Hypothalamus (tissue), 51 donors: ENCODE measurements at regions not wholly inside any gene's neighbourhood (a gene's known extent, or its start where the extent isn't known, plus 50 kb on each side); places are given as distances from the start of the nearest gene placed in this dataset.

ENCODE experiments used
- DNase-seq, 51 donors: peaks; one replicate each; lab custom pipeline; 2025; lab: John Stamatoyannopoulos, UW

DNA sequence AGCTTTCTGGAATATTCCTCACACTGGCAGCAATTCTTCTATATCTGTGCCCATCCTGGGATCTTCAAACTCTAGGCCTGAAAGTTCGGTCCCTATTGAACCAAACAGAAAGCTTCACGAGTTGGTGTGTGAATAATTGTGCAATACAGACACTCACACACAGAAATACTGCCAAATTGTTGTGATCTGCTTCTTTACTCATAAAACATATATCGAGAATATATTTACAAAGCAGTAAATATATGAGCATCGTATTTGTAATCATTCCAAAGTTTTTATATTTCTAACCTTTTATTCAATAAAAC is 56.6 kb upstream of the BEX4 start:
- peak in 1 of 51 donors; percentile 10 for DNase-seq

DNA sequence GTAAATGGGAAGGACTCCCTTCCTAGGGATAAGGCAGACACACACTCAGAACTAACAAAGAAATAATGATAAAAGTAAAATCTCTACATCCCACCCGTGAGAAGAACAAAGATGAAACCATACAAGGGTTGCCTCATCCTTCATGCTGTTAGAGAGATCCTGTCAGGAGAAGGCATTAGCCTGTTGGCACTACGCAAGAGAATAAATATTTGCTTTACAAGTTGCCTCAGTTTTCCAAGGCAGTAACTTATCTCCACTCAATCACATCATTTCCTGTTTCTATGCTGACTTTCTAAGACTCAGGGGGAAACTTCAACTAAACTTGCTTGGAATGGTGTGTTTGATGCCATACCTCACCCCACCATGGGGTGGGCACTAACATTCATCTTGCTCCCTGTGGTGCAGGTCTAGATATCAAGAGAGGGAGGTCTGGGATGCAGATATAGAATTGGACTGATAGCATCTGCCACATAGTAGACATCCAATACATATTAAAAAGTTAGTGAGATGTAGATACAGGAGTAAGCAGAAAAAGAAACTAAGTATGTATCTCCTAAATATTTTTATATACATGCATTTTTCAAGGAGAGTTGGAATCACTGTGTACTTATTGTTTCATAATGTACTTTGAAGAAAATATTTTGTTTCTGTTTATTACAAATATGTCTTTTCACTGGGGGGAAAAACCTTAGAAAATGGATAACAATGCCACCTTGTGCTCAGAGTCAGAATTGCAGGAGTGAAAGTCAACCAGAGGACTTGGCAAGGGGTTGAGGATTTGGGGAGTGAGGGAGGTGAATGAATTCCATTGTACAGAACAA is 57.2 kb upstream of the BEX4 start:
- peak in 19 of 51 donors; percentile 0 to 58 (median 1) for DNase-seq

DNA sequence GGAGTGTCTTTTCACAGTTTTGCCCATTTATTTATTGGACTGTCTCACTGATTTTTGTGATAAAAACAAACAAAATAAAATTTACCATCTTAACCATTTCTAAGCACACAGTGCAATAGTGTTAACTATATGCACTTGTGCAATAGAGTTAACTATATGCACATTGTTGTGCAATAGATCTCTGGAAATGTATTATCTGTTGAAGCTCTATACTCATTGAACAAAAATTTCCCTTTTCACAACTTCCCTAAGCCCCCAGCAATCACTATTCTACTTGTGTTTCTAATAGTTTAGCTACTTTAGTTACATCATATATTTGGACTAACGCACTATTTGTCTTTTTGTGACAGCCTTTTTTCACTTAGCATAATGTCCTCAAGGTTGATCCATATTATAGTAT is 59.7 kb upstream of the BEX4 start:
- no peak for DNase-seq

DNA sequence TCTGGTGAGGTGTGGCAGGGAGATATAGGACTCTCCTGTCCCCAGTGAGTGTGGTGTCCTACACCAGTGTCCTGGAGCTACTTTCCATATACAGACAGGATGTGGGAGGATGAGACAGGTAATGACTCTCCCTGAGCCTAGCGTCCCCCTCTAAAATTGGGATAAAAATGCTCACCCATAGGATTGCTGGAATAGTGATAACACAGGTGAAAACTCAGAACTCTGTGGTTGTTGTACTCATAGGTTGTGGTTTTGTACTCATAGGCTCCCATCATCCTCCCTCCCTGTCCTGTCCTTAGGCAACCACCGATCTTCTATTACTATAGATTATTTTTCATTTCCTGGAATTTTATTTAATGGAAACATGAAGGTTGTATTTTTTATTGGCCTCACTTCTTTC is 60.7 kb upstream of the NXF3 start:
- DNase-seq = no peak

DNA sequence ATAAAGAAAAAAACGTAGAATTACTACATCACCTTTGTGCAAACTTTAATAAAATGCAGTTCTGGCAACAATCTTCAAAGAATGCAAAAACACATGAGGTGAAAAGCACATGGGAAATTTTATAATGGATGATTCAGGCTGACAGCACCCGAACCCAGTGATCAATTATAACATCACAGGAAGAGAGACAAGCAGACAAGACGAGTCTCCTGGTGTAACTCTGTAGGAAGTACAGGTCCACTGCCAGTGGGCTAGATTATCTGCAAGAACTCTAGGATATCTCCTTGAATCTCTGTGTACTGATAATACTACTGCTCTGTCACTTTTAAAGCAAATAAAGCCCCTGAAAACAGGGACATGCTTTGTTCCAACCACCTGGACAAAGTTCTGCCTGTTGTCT is 58.9 kb upstream of the NXF3 start:
- no peak for DNase-seq

DNA sequence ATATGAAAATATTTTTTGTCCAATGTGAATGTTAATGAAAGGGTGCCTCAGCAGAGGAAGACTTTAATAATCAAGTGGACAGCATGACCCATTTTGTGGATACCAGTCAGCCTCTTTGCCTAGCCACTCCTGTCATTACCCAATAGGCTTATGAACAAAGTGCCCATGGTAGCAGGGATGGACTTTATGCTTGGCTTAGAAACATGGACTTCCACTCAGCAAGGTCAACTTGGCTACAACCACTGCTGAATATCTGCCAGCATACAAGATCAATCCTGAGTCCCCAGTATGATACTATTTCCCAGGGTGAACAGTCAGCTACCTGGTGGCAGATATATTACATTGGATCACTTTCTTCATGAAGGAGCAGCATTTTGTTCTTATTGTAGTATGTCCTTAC is 56.7 kb upstream of the NXF3 start:
- no peak for DNase-seq

DNA sequence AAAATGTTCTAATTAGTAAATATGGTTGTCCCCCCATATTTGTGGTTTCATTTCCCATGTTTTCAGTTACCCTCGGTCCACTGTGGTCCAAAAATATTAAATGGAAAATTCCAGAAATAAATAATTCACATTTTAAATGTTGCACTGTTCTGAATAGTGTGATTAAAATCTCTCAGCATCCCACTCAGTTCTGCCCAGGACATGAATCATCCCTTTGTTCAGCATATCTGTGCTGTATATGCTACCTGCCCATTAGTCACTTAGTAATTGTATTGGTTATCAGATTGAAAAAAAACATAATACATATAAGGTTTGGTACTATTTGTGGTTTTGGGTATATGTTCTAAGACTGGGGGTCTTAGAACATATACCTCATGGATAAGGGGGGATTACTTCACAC is 55.1 kb upstream of the NXF3 start:
- DNase-seq = no peak
